PC-9 (cell line): ENCODE measurements at regions not wholly inside any gene's neighbourhood (a gene's known extent, or its start where the extent isn't known, plus 50 kb on each side); places are given as distances from the start of the nearest gene placed in this dataset.

Source experiments
- BruUV-seq: library from RNA; stranded (reverse); fragments of 400-500 nt; replicated peaks from 2 replicates; lab custom pipeline; 2021; lab: Mats Ljungman, UMichigan
- CTCF ChIA-PET: fragments of 300-600 bp; sonication (Branson Sonifier 250); formaldehyde crosslinking; loops from one replicate; lab custom pipeline; 2022; ENCODE audit warnings: antibody characterized with exemption; lab: Charles Lee
- POLR2A ChIA-PET: fragments of 300-600 bp; sonication (Branson Sonifier 250); formaldehyde crosslinking; loops from one replicate; lab custom pipeline; 2022; ENCODE audit warnings: antibody characterized with exemption; ENCODE audit not compliant: unreplicated experiment; lab: Charles Lee
- DNase-seq, 2 experiments: peaks; one replicate each; pipeline versions ENCODE4 v3.0.0 to v3.0.0-alpha.2; 2015 to 2022; ENCODE audit warnings: mixed read lengths in 1 of 2
- H2AFZ ChIP-seq: fragments of 200-600 bp; sonication (generic); 2 replicates; pipeline ENCODE4 v1.8.1; 2017; ENCODE audit warnings: antibody characterized with exemption
- H3F3A ChIP-seq: fragments of 200-600 bp; sonication (generic); 2 replicates; pipeline ENCODE4 v1.8.1; 2017; ENCODE audit warnings: antibody characterized with exemption, mild to moderate bottlenecking, low read depth; ENCODE audit not compliant: insufficient read depth
- H3K27ac ChIP-seq: fragments of 200-600 bp; sonication (generic); 2 replicates; pipeline ENCODE4 v1.6.1; 2016; ENCODE audit warnings: mixed run types
- H3K27me3 ChIP-seq: fragments of 200-600 bp; sonication (generic); 2 replicates; pipeline ENCODE4 v1.6.1; 2016; ENCODE audit warnings: low read depth, mixed run types; ENCODE audit not compliant: insufficient read depth
- H3K36me3 ChIP-seq: fragments of 200-600 bp; sonication (generic); 2 replicates; pipeline ENCODE4 v1.6.1; 2016; ENCODE audit warnings: low read depth, mixed run types
- H3K4me1 ChIP-seq: fragments of 200-600 bp; sonication (generic); replicated peaks from 2 replicates; pipeline ENCODE4 v1.6.1; 2016; ENCODE audit warnings: mixed run types; ENCODE audit not compliant: insufficient read depth
- H3K4me2 ChIP-seq: fragments of 200-600 bp; sonication (generic); 2 replicates; pipeline ENCODE4 v1.6.1; 2017; ENCODE audit warnings: mixed run types
- H3K4me3 ChIP-seq: fragments of 200-600 bp; sonication (generic); 2 replicates; pipeline ENCODE4 v1.6.1; 2016; ENCODE audit warnings: mixed run types
- H3K79me2 ChIP-seq: fragments of 200-600 bp; sonication (generic); 2 replicates; pipeline ENCODE4 v1.6.1; 2017; ENCODE audit warnings: low read depth, mixed run types
- H3K9me2 ChIP-seq: fragments of 200-600 bp; sonication (generic); 2 replicates; pipeline ENCODE4 v1.8.1; 2017; ENCODE audit warnings: mild to moderate bottlenecking; ENCODE audit not compliant: insufficient read depth
- H3K9me3 ChIP-seq: fragments of 200-600 bp; sonication (generic); 2 replicates; pipeline ENCODE4 v1.8.1; 2016; ENCODE audit warnings: low read depth; ENCODE audit not compliant: insufficient read depth
- H4K20me1 ChIP-seq: fragments of 200-600 bp; sonication (generic); 2 replicates; pipeline ENCODE4 v1.8.1; 2017; ENCODE audit not compliant: insufficient read depth
- CTCF ChIP-seq: fragments of 200-600 bp; sonication (generic); conservative IDR thresholded peaks from 2 replicates; pipeline ENCODE4 v1.6.1; 2017; ENCODE audit warnings: mixed run types, antibody characterized with exemption, mild to moderate bottlenecking, moderate library complexity
- EZH2 ChIP-seq: fragments of 200-600 bp; sonication (generic); IDR thresholded peaks from 2 replicates; pipeline ENCODE4 v1.8.0; 2017; ENCODE audit warnings: antibody characterized with exemption, low read depth
- intact Hi-C: fragments of 100-400 bp; cut with micrococcal nuclease; formaldehyde crosslinking; loops from one replicate; pipeline ENCODE4 v1.10.0; 2022; ENCODE audit not compliant: unreplicated experiment

- intact Hi-C loops: no loop called here
- no peak overlapping the region for H2AFZ ChIP-seq
- H3K4me1 ChIP-seq: no peaks in the 10 kb centered on the region
- H3F3A ChIP-seq: no peaks in the 10 kb centered on the region
- no peak overlapping the region for H3K4me2 ChIP-seq
- ChIA-PET CTCF (no interaction called here), POLR2A (no interaction called here)
- no peak overlapping the region for H3K27ac ChIP-seq
- H3K27me3 ChIP-seq: no peaks in the 10 kb centered on the region
- no peaks in the 10 kb centered on the region for H3K9me2 ChIP-seq
- no peaks in the 10 kb centered on the region for H3K36me3 ChIP-seq
- H3K9me3 ChIP-seq: no peaks in the 10 kb centered on the region
- no peaks in the 10 kb centered on the region for H4K20me1 ChIP-seq
- TF ChIP-seq CTCF: no peak
- no peak for TF ChIP-seq EZH2
- H3K4me3 ChIP-seq: no peak overlapping the region
- no peaks in the 10 kb centered on the region for H3K79me2 ChIP-seq
- BruUV-seq: no TSS peak
- no peak for DNase-seq
Observed at GRCh38 chr2:82260521-82260920, 1956.0 kb upstream of the LRRTM1 start.

DNA sequence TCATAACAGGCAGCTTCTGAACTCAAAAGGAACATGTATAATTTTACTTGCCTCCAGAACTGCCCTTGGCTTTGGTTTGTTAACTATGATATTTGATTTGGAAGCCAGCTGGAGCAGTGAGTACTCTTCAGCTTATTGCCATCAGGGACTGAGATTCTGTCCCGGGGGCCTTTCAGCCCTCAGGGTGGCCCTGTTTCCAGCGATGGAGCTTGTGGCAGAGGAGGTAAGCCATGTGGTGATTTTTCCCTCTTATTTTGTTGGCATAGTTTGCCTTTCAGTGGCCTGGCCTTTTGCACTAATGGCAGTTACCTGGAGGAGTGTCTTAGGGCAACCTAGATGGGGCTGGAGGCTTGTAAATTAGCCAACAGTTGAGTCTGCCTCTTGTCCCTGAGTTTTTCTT is 1955.0 kb upstream of the LRRTM1 start:
- no peak overlapping the region for H3K4me3 ChIP-seq
- no peaks in the 10 kb centered on the region for H4K20me1 ChIP-seq
- H3K27ac ChIP-seq: no peak overlapping the region
- no peak for DNase-seq
- no peaks in the 10 kb centered on the region for H3F3A ChIP-seq
- TF ChIP-seq CTCF: no peak
- no peak for TF ChIP-seq EZH2
- no peaks in the 10 kb centered on the region for H3K4me1 ChIP-seq
- BruUV-seq: no TSS peak
- intact Hi-C loops: no loop called here
- ChIA-PET CTCF (no interaction called here), POLR2A (no interaction called here)
- H2AFZ ChIP-seq: no peak overlapping the region
- no peaks in the 10 kb centered on the region for H3K27me3 ChIP-seq
- no peaks in the 10 kb centered on the region for H3K9me3 ChIP-seq
- no peak overlapping the region for H3K4me2 ChIP-seq
- no peaks in the 10 kb centered on the region for H3K79me2 ChIP-seq
- no peaks in the 10 kb centered on the region for H3K36me3 ChIP-seq
- H3K9me2 ChIP-seq: no peaks in the 10 kb centered on the region

DNA sequence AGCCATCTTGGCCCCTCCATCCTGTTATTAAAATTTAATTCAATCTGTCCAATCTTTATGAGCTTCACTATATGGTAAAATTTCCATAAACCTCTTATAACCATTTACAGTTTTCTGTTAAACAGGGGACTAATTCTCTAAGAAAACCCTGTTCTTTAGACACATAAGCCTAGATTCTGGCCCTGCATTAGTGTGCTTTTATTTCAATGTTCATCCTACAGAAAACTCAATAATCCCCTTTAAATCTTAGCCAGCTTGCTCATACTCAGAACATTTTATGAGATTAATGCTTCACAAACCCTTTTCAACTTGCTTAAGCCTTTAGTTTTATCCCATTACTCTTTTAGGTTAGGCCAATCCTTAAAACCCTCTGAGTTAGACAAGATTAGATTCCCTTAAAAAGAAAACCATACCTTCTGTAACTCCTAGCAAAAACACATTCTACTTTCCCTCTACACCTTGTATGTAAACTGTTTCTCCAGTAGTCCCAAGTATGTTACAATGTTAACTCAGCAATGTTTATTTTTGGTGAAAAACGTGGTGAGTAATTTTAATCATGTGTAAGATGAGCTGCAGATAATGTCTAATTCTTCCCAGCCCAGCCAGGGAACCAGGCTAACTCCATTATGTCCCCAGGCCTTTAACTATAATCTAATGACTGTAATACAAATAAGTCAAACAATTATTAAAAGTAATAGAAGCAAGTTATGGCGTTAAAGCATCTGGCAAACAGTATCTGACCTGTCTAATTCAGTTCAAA is 1953.4 kb upstream of the LRRTM1 start:
- Histone ChIP-seq H2AFZ (no peak overlapping the region), H3K4me2 (no peak overlapping the region), H3K36me3 (no peaks in the 10 kb centered on the region), H3K9me2 (no peaks in the 10 kb centered on the region), H3K4me3 (no peak overlapping the region), H3F3A (no peaks in the 10 kb centered on the region), H3K4me1 (no peaks in the 10 kb centered on the region), H3K79me2 (no peaks in the 10 kb centered on the region), H3K27ac (no peak overlapping the region), H3K9me3 (no peaks in the 10 kb centered on the region), H3K27me3 (no peaks in the 10 kb centered on the region), H4K20me1 (no peaks in the 10 kb centered on the region)
- no peak for DNase-seq
- TF ChIP-seq EZH2: no peak
- no peak for TF ChIP-seq CTCF
- CTCF ChIA-PET: no interaction called here
- BruUV-seq: no TSS peak
- POLR2A ChIA-PET: no interaction called here
- intact Hi-C loops: no loop called here
